Peyer's patch (tissue), 4 donors: ENCODE measurements at regions not wholly inside any gene's neighbourhood (a gene's known extent, or its start where the extent isn't known, plus 50 kb on each side); places are given as distances from the start of the nearest gene placed in this dataset.

Experiments
- DNase-seq, 3 donors: peaks; one replicate each; pipeline ENCODE4 v3.0.0-alpha.2; 2017 to 2019
- H3K27ac ChIP-seq, 4 donors: fragments of 200-600 bp; sonication (generic); one replicate each; pipeline ENCODE4 v1.5.1; 2016 to 2019
- H3K27me3 ChIP-seq, 2 donors: fragments of 200-600 bp; sonication (generic); one replicate each; pipeline ENCODE4 v1.5.1; 2019
- H3K36me3 ChIP-seq, 3 donors: fragments of 200-600 bp; sonication (generic); one replicate each; pipeline ENCODE4 v1.5.1; 2016 to 2019
- H3K4me1 ChIP-seq, 4 donors: fragments of 200-600 bp; sonication (generic); one replicate each; pipeline ENCODE4 v1.5.1; 2016 to 2019
- H3K4me3 ChIP-seq, 4 donors: fragments of 200-600 bp; sonication (generic); 1 replicate in 3 of 4; 2 replicates in 1 of 4; pipeline ENCODE4 v1.5.1; 2016 to 2019; ENCODE audit warnings: mild to moderate bottlenecking in 1 of 4
- H3K9me3 ChIP-seq, 4 donors: fragments of 200-600 bp; sonication (generic); one replicate each; pipeline ENCODE4 v1.5.1; 2016 to 2019; ENCODE audit warnings: mild to moderate bottlenecking in 1 of 4
- CTCF ChIP-seq, 6 experiments: fragments of 450-650 bp in 4 of 6; fragments of 200-600 bp in 2 of 6; sonication (generic) in 1 of 6; IDR thresholded peaks; one replicate each; pipeline ENCODE4 v1.5.1; 2017 to 2019; ENCODE audit warnings: antibody characterized with exemption in 6 of 6, mild to moderate bottlenecking in 3 of 6, moderate library complexity in 1 of 6
- POLR2A ChIP-seq, 2 donors: fragments of 450-650 bp; IDR thresholded peaks; one replicate each; pipeline ENCODE4 v1.5.1; 2017; ENCODE audit warnings: antibody characterized with exemption in 2 of 2, mild to moderate bottlenecking in 2 of 2, moderate library complexity in 2 of 2

- no peaks in the 10 kb centered on the region for H3K36me3 ChIP-seq
- no peak for DNase-seq
- no peak overlapping the region for H3K4me3 ChIP-seq
- no peak for TF ChIP-seq POLR2A (IDR thresholded peaks at IDR 0.05)
- no peak overlapping the region for H3K27ac ChIP-seq
- H3K9me3 ChIP-seq: no peaks in the 10 kb centered on the region
- no peaks in the 10 kb centered on the region for H3K4me1 ChIP-seq
- H3K27me3 ChIP-seq: no peaks in the 10 kb centered on the region
These were observed 416.5 kb upstream of the KCNH7 start for GRCh38 chr2:163255086-163255485.

GRCh38 chr2:163253621-163254285, 415.2 kb upstream of the KCNH7 start:
- TF ChIP-seq POLR2A (IDR thresholded peaks at IDR 0.05) (no peak), CTCF (IDR thresholded peaks at IDR 0.05) (no peak)
- Histone ChIP-seq H3K4me1 (no peaks in the 10 kb centered on the region), H3K4me3 (no peak overlapping the region), H3K27ac (no peak overlapping the region), H3K27me3 (no peaks in the 10 kb centered on the region), H3K9me3 (no peaks in the 10 kb centered on the region), H3K36me3 (no peaks in the 10 kb centered on the region)
- no peak for DNase-seq

DNA sequence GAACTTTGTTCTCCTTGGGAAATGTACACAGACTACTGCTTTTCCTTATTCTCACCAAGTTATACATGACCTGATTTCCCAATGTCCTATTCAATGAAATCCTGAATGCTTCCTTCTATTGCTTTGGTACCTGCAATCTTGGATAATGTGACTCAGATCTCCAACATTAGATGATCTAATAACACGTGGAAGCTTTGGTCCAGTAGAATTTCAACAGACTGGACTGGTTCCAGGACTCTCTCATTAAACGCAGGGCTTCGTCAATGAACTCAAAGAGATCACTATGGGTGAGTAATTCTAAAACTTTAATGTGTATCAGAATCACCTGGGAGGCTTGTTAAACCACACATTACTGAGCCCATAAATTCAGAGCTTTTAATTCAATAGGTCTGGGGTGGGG, 413.6 kb upstream of the KCNH7 start:
- Histone ChIP-seq H3K4me3 (no peak overlapping the region), H3K9me3 (no peaks in the 10 kb centered on the region), H3K27me3 (no peaks in the 10 kb centered on the region), H3K27ac (no peak overlapping the region), H3K4me1 (no peaks in the 10 kb centered on the region), H3K36me3 (no peaks in the 10 kb centered on the region)
- TF ChIP-seq POLR2A (IDR thresholded peaks at IDR 0.05): no peak
- no peak for TF ChIP-seq CTCF (IDR thresholded peaks at IDR 0.05)
- DNase-seq: no peak

DNA sequence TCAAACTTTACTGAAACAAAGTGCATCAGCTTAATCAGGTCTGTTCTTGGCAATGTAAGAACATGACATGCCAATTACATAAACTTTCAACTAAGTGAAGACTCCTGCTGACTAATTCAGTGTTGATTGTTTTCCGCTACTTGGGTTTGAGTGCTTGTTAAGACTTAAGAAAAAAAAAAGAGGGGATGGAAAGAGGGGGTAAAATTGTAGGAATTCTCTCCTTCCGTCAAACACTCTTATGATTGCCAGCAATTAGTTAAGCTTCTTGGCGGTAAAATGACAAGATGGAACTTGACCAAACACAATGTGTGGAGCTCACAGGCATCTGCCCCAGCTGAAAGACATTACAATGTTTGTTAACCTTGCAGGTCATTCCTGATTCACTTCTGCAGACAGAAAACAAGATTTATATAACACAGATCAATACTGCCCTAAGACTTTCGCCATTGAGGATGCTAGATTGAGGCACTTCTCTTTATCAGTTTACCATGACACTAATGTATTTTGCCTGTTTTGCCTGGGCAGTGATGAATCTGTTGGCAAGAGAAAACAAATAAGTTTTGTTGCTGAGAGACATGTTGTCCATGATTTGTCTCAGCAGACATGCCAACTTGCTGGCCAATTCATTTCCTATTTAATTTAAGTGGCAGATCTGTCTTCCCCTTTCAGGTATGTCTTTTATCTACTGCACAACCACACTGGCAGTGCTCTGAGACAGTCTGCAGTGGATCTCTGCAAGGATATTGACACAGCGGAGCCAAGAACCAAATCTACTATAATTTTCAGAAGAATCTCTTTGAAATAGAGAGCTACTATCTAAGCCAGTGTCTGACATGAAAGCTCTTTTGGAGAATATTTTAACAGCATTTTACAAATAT, 410.0 kb upstream of the KCNH7 start:
- H3K27ac ChIP-seq: no peak overlapping the region
- H3K4me1 ChIP-seq: no peaks in the 10 kb centered on the region
- no peaks in the 10 kb centered on the region for H3K36me3 ChIP-seq
- TF ChIP-seq CTCF (IDR thresholded peaks at IDR 0.05): no peak
- TF ChIP-seq POLR2A (IDR thresholded peaks at IDR 0.05): no peak
- no peaks in the 10 kb centered on the region for H3K9me3 ChIP-seq
- no peak overlapping the region for H3K4me3 ChIP-seq
- no peaks in the 10 kb centered on the region for H3K27me3 ChIP-seq
- DNase-seq: no peak

DNA sequence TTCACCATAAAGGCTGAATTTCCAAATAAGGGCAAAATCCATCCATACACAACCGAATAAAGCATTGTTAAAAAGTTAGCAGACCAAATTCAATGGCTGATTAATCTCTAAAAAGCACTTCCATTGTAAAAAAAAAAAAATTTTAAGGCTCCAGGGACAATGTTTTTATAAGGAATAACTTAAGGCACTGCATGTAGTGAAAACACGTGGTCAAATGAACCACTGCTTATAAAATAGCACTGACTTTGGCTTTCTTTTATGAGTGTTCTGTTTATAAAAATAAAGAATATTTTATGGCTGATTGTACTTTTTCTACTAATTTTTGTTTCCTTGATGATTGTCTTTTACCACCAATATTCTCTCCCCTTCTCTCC, 409.3 kb upstream of the KCNH7 start:
- Histone ChIP-seq H3K9me3 (no peaks in the 10 kb centered on the region), H3K27ac (no peak overlapping the region), H3K36me3 (no peaks in the 10 kb centered on the region), H3K27me3 (no peaks in the 10 kb centered on the region), H3K4me1 (no peaks in the 10 kb centered on the region), H3K4me3 (no peak overlapping the region)
- no peak for DNase-seq
- TF ChIP-seq CTCF (IDR thresholded peaks at IDR 0.05): no peak
- no peak for TF ChIP-seq POLR2A (IDR thresholded peaks at IDR 0.05)

- H3K36me3 ChIP-seq: no peaks in the 10 kb centered on the region
- TF ChIP-seq POLR2A (IDR thresholded peaks at IDR 0.05): no peak
- TF ChIP-seq CTCF (IDR thresholded peaks at IDR 0.05): no peak
- H3K4me3 ChIP-seq: no peak overlapping the region
- H3K27me3 ChIP-seq: no peaks in the 10 kb centered on the region
- H3K27ac ChIP-seq: no peak overlapping the region
- no peak for DNase-seq
- no peaks in the 10 kb centered on the region for H3K9me3 ChIP-seq
- no peaks in the 10 kb centered on the region for H3K4me1 ChIP-seq
These were observed 408.7 kb upstream of the KCNH7 start for GRCh38 chr2:163247156-163247846.
